NCI-H1092 treated with DMSO at 0.1 percent for 48 hours (cell line): ENCODE measurements at regions not wholly inside any gene's neighbourhood (a gene's known extent, or its start where the extent isn't known, plus 50 kb on each side); places are given as distances from the start of the nearest gene placed in this dataset.
"Not testable (repeated sequence)": the region's sequence is repeated elsewhere in the genome, so short reads cannot be mapped to it uniquely, and the experiment has no call there.

ENCODE experiments used
- DNase-seq: peaks from one replicate; lab custom pipeline; 2025; lab: John Stamatoyannopoulos, UW

GRCh38 chr13:97875911-97876310 lies 77.6 kb upstream of the IPO5 start:
- no peak for DNase-seq

GRCh38 chr13:97878431-97879375 lies 74.8 kb upstream of the IPO5 start:
- no peak for DNase-seq

GRCh38 chr13:97879646-97880310 lies 73.7 kb upstream of the IPO5 start:
- DNase-seq: no peak

- DNase-seq: no peak
Observed at GRCh38 chr13:97880311-97880675, 73.2 kb upstream of the IPO5 start.

GRCh38 chr13:97881556-97881955 lies 71.9 kb upstream of the IPO5 start:
- DNase-seq: no peak

- no peak for DNase-seq
Observed at GRCh38 chr13:97883396-97883795, 70.1 kb upstream of the IPO5 start.

GRCh38 chr13:97884707-97885468 lies 68.6 kb upstream of the IPO5 start:
- no peak for DNase-seq

GRCh38 chr13:97885641-97886040 lies 67.8 kb upstream of the IPO5 start:
- no peak for DNase-seq

- no peak for DNase-seq
Observed at GRCh38 chr13:97889803-97890202, 63.7 kb upstream of the IPO5 start.

- no peak for DNase-seq
Observed at GRCh38 chr13:97890573-97890972, 62.9 kb upstream of the IPO5 start.

GRCh38 chr13:97891964-97892363 lies 61.5 kb upstream of the IPO5 start:
- DNase-seq: not testable (repeated sequence)

- no peak for DNase-seq
Observed at GRCh38 chr13:97892717-97893116, 60.8 kb upstream of the IPO5 start.

GRCh38 chr13:97895383-97895782 lies 58.1 kb upstream of the IPO5 start:
- DNase-seq: no peak

GRCh38 chr13:97896446-97896845 lies 57.0 kb upstream of the IPO5 start:
- DNase-seq: no peak

GRCh38 chr13:97901716-97902115 lies 51.8 kb upstream of the IPO5 start:
- no peak for DNase-seq
